Cardiac muscle cell (in vitro differentiated cells and primary cell): ENCODE measurements at regions not wholly inside any gene's neighbourhood (a gene's known extent, or its start where the extent isn't known, plus 50 kb on each side); places are given as distances from the start of the nearest gene placed in this dataset.

ENCODE experiments used
- DNase-seq, 2 donors: peaks; one replicate each; pipeline versions ENCODE4 v3.0.0 to v3.0.0-alpha.2; 2010 to 2017; ENCODE audit warnings: low read depth in 1 of 2, low spot score in 1 of 2
- H3K27ac ChIP-seq: fragments of 200-600 bp; sonication (generic); 2 replicates; pipeline ENCODE4 v1.5.1; 2016
- H3K27me3 ChIP-seq: fragments of 200-600 bp; sonication (generic); 2 replicates; pipeline ENCODE4 v1.6.0; 2016; ENCODE audit warnings: control low read depth
- H3K36me3 ChIP-seq: fragments of 200-600 bp; sonication (generic); 2 replicates; pipeline ENCODE4 v1.5.1; 2016; ENCODE audit warnings: control low read depth
- H3K4me1 ChIP-seq: fragments of 200-600 bp; sonication (generic); 2 replicates; pipeline ENCODE4 v1.8.1; 2017; ENCODE audit warnings: low read depth, mild to moderate bottlenecking, mixed run types
- H3K4me3 ChIP-seq: fragments of 200-600 bp; sonication (generic); 2 replicates; pipeline ENCODE4 v1.5.1; 2016; ENCODE audit warnings: mild to moderate bottlenecking
- H3K9me3 ChIP-seq: fragments of 200-600 bp; sonication (generic); 2 replicates; pipeline ENCODE4 v1.5.1; 2017; ENCODE audit warnings: low read depth, mild to moderate bottlenecking, control low read depth
- TF ChIP-seq, protein P1 (sequence below): IDR thresholded peaks from 2 replicates; pipeline ENCODE4 v1.5.1; 2012; ENCODE audit warnings: low read depth, mild to moderate bottlenecking, low read length

GRCh38 chr16:6265968-6266367 is 1066.7 kb upstream of the RBFOX1 start:
- DNase-seq = no peak
- Histone ChIP-seq H3K27ac (no peak overlapping the region), H3K9me3 (no peaks in the 10 kb centered on the region), H3K36me3 (no peaks in the 10 kb centered on the region), H3K27me3 (no peaks in the 10 kb centered on the region), H3K4me3 (no peak overlapping the region), H3K4me1 (no peaks in the 10 kb centered on the region)
- TF ChIP-seq, protein P1, sequence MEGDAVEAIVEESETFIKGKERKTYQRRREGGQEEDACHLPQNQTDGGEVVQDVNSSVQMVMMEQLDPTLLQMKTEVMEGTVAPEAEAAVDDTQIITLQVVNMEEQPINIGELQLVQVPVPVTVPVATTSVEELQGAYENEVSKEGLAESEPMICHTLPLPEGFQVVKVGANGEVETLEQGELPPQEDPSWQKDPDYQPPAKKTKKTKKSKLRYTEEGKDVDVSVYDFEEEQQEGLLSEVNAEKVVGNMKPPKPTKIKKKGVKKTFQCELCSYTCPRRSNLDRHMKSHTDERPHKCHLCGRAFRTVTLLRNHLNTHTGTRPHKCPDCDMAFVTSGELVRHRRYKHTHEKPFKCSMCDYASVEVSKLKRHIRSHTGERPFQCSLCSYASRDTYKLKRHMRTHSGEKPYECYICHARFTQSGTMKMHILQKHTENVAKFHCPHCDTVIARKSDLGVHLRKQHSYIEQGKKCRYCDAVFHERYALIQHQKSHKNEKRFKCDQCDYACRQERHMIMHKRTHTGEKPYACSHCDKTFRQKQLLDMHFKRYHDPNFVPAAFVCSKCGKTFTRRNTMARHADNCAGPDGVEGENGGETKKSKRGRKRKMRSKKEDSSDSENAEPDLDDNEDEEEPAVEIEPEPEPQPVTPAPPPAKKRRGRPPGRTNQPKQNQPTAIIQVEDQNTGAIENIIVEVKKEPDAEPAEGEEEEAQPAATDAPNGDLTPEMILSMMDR = no peak

DNA sequence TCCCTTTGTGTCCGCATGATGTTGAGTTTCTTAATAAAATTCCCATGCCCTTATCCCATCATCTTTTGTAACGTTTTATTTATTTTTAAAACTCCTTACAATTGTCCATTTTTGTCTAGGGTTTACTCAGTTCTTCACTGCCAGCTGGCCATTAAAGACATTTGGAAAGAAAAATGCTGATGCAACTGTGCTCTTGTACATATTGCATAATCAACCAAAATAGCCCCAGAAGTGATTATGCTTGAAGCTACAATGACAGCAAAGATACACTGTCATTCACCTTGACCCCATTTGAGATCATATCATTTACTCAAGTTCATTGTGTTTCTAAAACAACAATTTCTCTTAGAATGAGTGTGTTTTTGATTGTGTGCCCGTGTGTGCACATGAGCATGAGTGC is 1074.6 kb upstream of the RBFOX1 start:
- H3K36me3 ChIP-seq = no peaks in the 10 kb centered on the region
- H3K27me3 ChIP-seq = no peaks in the 10 kb centered on the region
- no peak overlapping the region for H3K27ac ChIP-seq
- DNase-seq = no peak
- H3K4me3 ChIP-seq = no peak overlapping the region
- TF ChIP-seq, protein P1 = no peak
- no peaks in the 10 kb centered on the region for H3K4me1 ChIP-seq
- no peaks in the 10 kb centered on the region for H3K9me3 ChIP-seq

DNA sequence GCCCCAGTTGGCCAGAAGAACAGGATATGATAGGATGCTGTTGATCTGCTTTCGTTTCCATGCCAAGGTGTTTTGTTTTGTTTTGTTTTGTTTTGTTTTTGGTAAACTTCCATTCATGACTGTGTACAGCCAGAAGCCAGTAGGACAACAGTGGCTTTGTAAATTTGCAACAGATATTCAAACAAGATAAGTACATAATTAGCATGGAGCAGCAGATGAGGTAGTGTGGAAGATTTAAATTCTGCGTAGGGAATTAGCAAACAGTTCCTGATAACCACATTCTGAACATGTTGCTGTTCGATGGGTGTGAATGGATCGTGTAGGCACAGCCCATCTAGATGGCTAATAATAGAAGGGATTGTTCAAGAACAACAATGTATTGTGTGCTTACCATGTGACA is 1080.1 kb upstream of the RBFOX1 start:
- no peaks in the 10 kb centered on the region for H3K9me3 ChIP-seq
- DNase-seq = no peak
- H3K27me3 ChIP-seq = no peaks in the 10 kb centered on the region
- no peak overlapping the region for H3K27ac ChIP-seq
- no peaks in the 10 kb centered on the region for H3K36me3 ChIP-seq
- no peak overlapping the region for H3K4me3 ChIP-seq
- TF ChIP-seq, protein P1 = no peak
- H3K4me1 ChIP-seq = no peaks in the 10 kb centered on the region

GRCh38 chr16:6250511-6250910 is 1082.1 kb upstream of the RBFOX1 start:
- Histone ChIP-seq H3K27ac (no peak overlapping the region), H3K9me3 (no peaks in the 10 kb centered on the region), H3K36me3 (no peaks in the 10 kb centered on the region), H3K4me1 (no peaks in the 10 kb centered on the region), H3K27me3 (no peaks in the 10 kb centered on the region), H3K4me3 (no peak overlapping the region)
- TF ChIP-seq, protein P1 = no peak
- no peak for DNase-seq

DNA sequence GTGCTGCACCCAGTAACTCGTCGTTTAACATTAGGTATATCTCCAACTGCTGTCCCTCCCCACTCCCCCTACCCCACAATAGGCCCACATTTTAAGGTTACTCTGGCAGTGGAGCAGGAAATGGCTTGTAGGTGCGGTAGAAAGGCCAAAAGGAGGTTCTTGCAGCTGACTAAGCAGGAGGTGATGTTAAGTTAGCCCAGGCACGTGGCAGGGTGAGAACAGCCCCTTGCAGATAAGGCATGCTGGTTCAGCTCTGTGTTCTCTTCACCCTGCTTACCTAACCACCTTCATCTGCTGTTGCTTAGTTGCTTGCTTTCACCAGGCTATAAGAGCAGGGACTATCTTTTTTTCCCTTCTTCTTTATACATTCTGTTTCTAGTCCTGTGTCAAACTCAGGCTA is 1082.8 kb upstream of the RBFOX1 start:
- Histone ChIP-seq H3K36me3 (no peaks in the 10 kb centered on the region), H3K27me3 (no peaks in the 10 kb centered on the region), H3K4me1 (no peaks in the 10 kb centered on the region), H3K9me3 (no peaks in the 10 kb centered on the region), H3K27ac (no peak overlapping the region), H3K4me3 (no peak overlapping the region)
- DNase-seq = no peak
- TF ChIP-seq, protein P1 = no peak

- Histone ChIP-seq H3K4me3 (no peak overlapping the region), H3K4me1 (no peaks in the 10 kb centered on the region), H3K9me3 (no peaks in the 10 kb centered on the region), H3K27me3 (no peaks in the 10 kb centered on the region), H3K36me3 (no peaks in the 10 kb centered on the region), H3K27ac (no peak overlapping the region)
- TF ChIP-seq, protein P1 = no peak
- no peak for DNase-seq
Measured at GRCh38 chr16:6248199-6248598, 1084.4 kb upstream of the RBFOX1 start.
